HAP-1 (cell line): ENCODE measurements at regions not wholly inside any gene's neighbourhood (a gene's known extent, or its start where the extent isn't known, plus 50 kb on each side); places are given as distances from the start of the nearest gene placed in this dataset.

Experiments used
- DNase-seq, 2 experiments: peaks; one replicate each; pipeline ENCODE4 v3.0.0-alpha.2; 2016 to 2020; ENCODE audit warnings: low spot score in 2 of 2
- H3K27me3 ChIP-seq: fragments of 250-450 bp; sonication (Bioruptor Pico); 2 replicates; pipeline ENCODE4 v1.5.1; 2020; ENCODE audit warnings: low read depth, mild to moderate bottlenecking, moderate library complexity
- H3K36me3 ChIP-seq: fragments of 250-450 bp; sonication (Bioruptor Pico); replicated peaks from 2 replicates; pipeline ENCODE4 v1.5.1; 2020; ENCODE audit warnings: mild to moderate bottlenecking
- H3K4me1 ChIP-seq: fragments of 250-450 bp; sonication (Bioruptor Pico); 2 replicates; pipeline ENCODE4 v1.5.1; 2020; ENCODE audit warnings: mild to moderate bottlenecking
- H3K4me3 ChIP-seq: fragments of 250-450 bp; sonication (Bioruptor Pico); 2 replicates; pipeline ENCODE4 v1.5.1; 2020; ENCODE audit warnings: mild to moderate bottlenecking, moderate library complexity
- H3K9me3 ChIP-seq: fragments of 250-450 bp; sonication (Bioruptor Pico); 2 replicates; pipeline ENCODE4 v1.5.1; 2020; ENCODE audit warnings: mild to moderate bottlenecking, moderate library complexity
- in situ Hi-C: fragments of 300-500 bp; cut with MboI; formaldehyde crosslinking; loops from 3 replicates; pipeline ENCODE4 v1.14.3; 2020; ENCODE audit warnings: low sequenced_read_pairs, inconsistent platforms, mixed read lengths

DNA sequence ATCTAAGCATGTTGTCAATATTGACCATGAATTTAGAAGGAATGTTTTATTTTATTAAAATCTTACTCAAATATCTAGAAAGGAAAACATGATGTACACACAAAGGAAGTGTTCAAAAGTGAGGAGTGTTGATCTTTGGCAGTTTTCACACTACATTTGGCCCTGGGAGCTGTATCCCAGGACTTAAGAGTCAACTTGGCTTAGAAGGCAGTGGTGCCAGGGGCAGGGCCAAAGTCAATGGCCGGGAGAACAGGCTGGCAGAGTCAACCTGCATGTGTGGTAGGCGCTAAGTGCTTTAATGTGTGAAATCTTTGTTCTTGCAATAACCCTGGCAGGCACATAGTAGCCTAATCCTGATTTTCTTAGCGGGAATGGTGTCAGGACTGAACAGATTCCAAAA, 228.4 kb downstream of the TENT4A start:
- H3K9me3 ChIP-seq: no peaks in the 10 kb centered on the region
- no peaks in the 10 kb centered on the region for H3K36me3 ChIP-seq
- H3K4me1 ChIP-seq: no peaks in the 10 kb centered on the region
- H3K4me3 ChIP-seq: no peak overlapping the region
- in situ Hi-C loops: no loop called here
- H3K27me3 ChIP-seq: no peaks in the 10 kb centered on the region
- no peak for DNase-seq

GRCh38 chr5:6943197-6944112, 230.2 kb downstream of the TENT4A start:
- Histone ChIP-seq H3K9me3 (no peaks in the 10 kb centered on the region), H3K4me1 (no peaks in the 10 kb centered on the region), H3K4me3 (no peak overlapping the region), H3K27me3 (no peaks in the 10 kb centered on the region), H3K36me3 (no peaks in the 10 kb centered on the region)
- DNase-seq: no peak
- in situ Hi-C loops: no loop called here

GRCh38 chr5:6948562-6948961, 235.3 kb downstream of the TENT4A start:
- Histone ChIP-seq H3K4me3 (no peak overlapping the region), H3K9me3 (no peaks in the 10 kb centered on the region), H3K36me3 (no peaks in the 10 kb centered on the region), H3K4me1 (no peaks in the 10 kb centered on the region), H3K27me3 (no peaks in the 10 kb centered on the region)
- in situ Hi-C loops: no loop called here
- DNase-seq: no peak

GRCh38 chr5:6949230-6949629, 236.0 kb downstream of the TENT4A start:
- Histone ChIP-seq H3K36me3 (no peaks in the 10 kb centered on the region), H3K9me3 (no peaks in the 10 kb centered on the region), H3K4me3 (no peak overlapping the region), H3K4me1 (no peaks in the 10 kb centered on the region), H3K27me3 (no peaks in the 10 kb centered on the region)
- DNase-seq: no peak
- in situ Hi-C loops: no loop called here

- no peaks in the 10 kb centered on the region for H3K27me3 ChIP-seq
- H3K4me3 ChIP-seq: no peak overlapping the region
- no peak for DNase-seq
- H3K4me1 ChIP-seq: no peaks in the 10 kb centered on the region
- in situ Hi-C loops: no loop called here
- H3K9me3 ChIP-seq: no peaks in the 10 kb centered on the region
- no peaks in the 10 kb centered on the region for H3K36me3 ChIP-seq
Measured at GRCh38 chr5:6950250-6950649, 237.0 kb downstream of the TENT4A start.

GRCh38 chr5:6950860-6951259, 237.6 kb downstream of the TENT4A start:
- Histone ChIP-seq H3K36me3 (no peaks in the 10 kb centered on the region), H3K4me3 (no peak overlapping the region), H3K27me3 (no peaks in the 10 kb centered on the region), H3K4me1 (no peaks in the 10 kb centered on the region), H3K9me3 (no peaks in the 10 kb centered on the region)
- in situ Hi-C loops: no loop called here
- DNase-seq: no peak

GRCh38 chr5:6961123-6961522, 247.9 kb downstream of the TENT4A start:
- no peak overlapping the region for H3K4me3 ChIP-seq
- no peaks in the 10 kb centered on the region for H3K4me1 ChIP-seq
- no peaks in the 10 kb centered on the region for H3K9me3 ChIP-seq
- H3K27me3 ChIP-seq: no peaks in the 10 kb centered on the region
- no peaks in the 10 kb centered on the region for H3K36me3 ChIP-seq
- in situ Hi-C loops: no loop called here
- no peak for DNase-seq

DNA sequence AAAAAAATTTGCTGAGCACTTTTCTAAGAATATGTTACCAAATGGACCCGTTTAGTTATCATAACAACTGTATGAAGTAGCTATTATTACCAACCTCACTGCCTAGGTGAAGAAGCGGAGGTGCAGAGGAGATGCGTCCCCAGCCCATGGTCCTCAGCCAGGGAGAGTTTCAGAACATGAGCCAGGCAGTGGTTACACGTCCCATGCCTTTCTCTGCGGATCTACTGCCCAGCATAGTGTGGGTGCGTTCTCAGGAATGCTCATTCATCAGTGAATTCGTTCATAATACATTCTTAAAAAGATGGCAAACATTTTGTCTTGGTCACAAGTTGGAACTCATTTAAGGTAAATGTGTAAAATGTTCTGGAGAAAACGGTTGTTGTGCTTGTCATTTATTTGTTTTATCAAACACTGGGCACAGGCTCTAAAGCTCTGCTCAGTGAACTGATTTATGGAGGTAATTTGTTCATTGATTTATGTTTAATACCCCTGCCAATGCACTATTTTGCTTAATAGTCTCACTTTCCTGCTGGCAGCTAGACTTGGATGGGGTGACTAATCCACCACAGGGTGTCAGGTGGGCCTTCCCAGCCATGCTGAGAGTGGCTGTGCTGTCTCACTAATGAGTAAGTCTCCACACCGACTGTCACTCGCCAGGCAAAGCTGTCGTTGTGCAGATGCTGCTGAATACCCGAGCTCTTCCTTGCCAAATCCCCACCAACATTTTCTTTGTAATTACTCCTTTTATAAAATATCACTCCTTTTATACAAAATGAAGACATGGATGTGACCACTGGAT, 248.8 kb downstream of the TENT4A start:
- Histone ChIP-seq H3K36me3 (no peaks in the 10 kb centered on the region), H3K4me3 (no peak overlapping the region), H3K9me3 (no peaks in the 10 kb centered on the region), H3K4me1 (no peaks in the 10 kb centered on the region), H3K27me3 (no peaks in the 10 kb centered on the region)
- in situ Hi-C loops: no loop called here
- no peak for DNase-seq

DNA sequence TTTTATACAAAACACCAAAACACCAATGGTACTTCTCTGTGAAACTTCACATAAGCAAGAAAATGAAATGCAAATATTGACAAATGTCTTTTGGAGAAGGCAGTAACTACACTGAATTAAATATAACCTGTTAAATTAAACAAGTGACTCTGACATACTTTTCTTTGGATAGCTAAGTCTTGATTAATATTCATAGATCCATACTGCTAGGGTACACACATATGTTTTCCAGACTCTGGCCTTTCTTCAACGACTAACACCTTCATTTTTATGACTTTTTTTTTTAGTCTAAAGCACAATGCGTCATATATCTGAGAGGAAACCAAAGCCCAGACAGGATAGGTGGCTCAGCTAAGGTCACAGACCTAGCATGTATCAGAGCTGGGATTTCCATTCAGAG, 263.7 kb downstream of the TENT4A start:
- in situ Hi-C loops: no loop called here
- no peaks in the 10 kb centered on the region for H3K36me3 ChIP-seq
- no peaks in the 10 kb centered on the region for H3K9me3 ChIP-seq
- no peak overlapping the region for H3K4me3 ChIP-seq
- DNase-seq: no peak
- H3K27me3 ChIP-seq: no peaks in the 10 kb centered on the region
- no peaks in the 10 kb centered on the region for H3K4me1 ChIP-seq

GRCh38 chr5:6979061-6979460, 265.8 kb downstream of the TENT4A start:
- DNase-seq: no peak
- in situ Hi-C loops: no loop called here
- no peak overlapping the region for H3K4me3 ChIP-seq
- no peaks in the 10 kb centered on the region for H3K27me3 ChIP-seq
- no peaks in the 10 kb centered on the region for H3K36me3 ChIP-seq
- H3K4me1 ChIP-seq: no peaks in the 10 kb centered on the region
- no peaks in the 10 kb centered on the region for H3K9me3 ChIP-seq

GRCh38 chr5:6989230-6989629, 276.0 kb downstream of the TENT4A start:
- peak in 1 of 2 experiments; percentile 2 for DNase-seq
- H3K4me1 ChIP-seq: no peaks in the 10 kb centered on the region
- in situ Hi-C loops: no loop called here

GRCh38 chr5:6994097-6994496, 280.9 kb downstream of the TENT4A start:
- DNase-seq: no peak
- no peak overlapping the region for H3K4me3 ChIP-seq
- in situ Hi-C loops: no loop called here
- H3K4me1 ChIP-seq: no peaks in the 10 kb centered on the region
- no peaks in the 10 kb centered on the region for H3K36me3 ChIP-seq
- no peaks in the 10 kb centered on the region for H3K27me3 ChIP-seq
- no peaks in the 10 kb centered on the region; the same call in 1 of the 2 replicates for H3K9me3 ChIP-seq

More at GRCh38 chr5:6989230-6989629, 276.0 kb downstream of the TENT4A start:
- H3K9me3 ChIP-seq: no peaks in the 10 kb centered on the region
- no peak overlapping the region for H3K4me3 ChIP-seq
- no peaks in the 10 kb centered on the region for H3K36me3 ChIP-seq
- H3K27me3 ChIP-seq: no peaks in the 10 kb centered on the region

- Histone ChIP-seq H3K36me3 (no peaks in the 10 kb centered on the region), H3K4me1 (no peaks in the 10 kb centered on the region), H3K9me3 (no peaks in the 10 kb centered on the region; the same call in 1 of the 2 replicates), H3K27me3 (no peaks in the 10 kb centered on the region), H3K4me3 (no peak overlapping the region)
- DNase-seq: no peak
- in situ Hi-C loops: no loop called here
Measured at GRCh38 chr5:6995115-6995514, 281.9 kb downstream of the TENT4A start.

DNA sequence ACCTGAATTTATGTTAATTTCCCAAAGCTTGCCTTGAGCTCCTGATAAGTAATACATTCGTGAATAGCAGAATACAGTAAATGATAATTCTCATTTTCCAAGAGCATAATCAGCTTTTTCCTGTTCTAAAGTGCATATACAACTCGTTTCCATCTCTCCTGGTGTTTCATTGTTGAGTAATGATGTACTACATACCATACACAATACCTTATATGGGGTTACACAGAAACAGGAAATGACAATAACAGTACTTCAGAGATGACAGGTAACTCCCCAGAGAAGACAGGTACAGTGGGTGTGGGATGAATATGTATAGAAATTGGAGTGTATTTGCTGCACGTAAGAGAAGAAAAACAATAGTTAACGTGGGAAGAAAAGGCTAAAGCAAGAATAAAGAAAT, 287.1 kb downstream of the TENT4A start:
- no peaks in the 10 kb centered on the region for H3K36me3 ChIP-seq
- no peaks in the 10 kb centered on the region for H3K4me1 ChIP-seq
- in situ Hi-C loops: no loop called here
- H3K9me3 ChIP-seq: no peaks in the 10 kb centered on the region; the same call in 1 of the 2 replicates
- no peak overlapping the region for H3K4me3 ChIP-seq
- H3K27me3 ChIP-seq: no peaks in the 10 kb centered on the region
- DNase-seq: no peak
